HG02870 (cell line): ENCODE measurements at regions not wholly inside any gene's neighbourhood (a gene's known extent, or its start where the extent isn't known, plus 50 kb on each side); places are given as distances from the start of the nearest gene placed in this dataset.
"Not testable (repeated sequence)": the region's sequence is repeated elsewhere in the genome, so short reads cannot be mapped to it uniquely, and the experiment has no call there.

Experiments used
- ATAC-seq: cut with Tn5 transposase; IDR thresholded peaks from one replicate; pipeline ENCODE4 v1.9.1; 2021; ENCODE audit warnings: mild to moderate bottlenecking, moderate library complexity; ENCODE audit not compliant: unreplicated experiment

DNA sequence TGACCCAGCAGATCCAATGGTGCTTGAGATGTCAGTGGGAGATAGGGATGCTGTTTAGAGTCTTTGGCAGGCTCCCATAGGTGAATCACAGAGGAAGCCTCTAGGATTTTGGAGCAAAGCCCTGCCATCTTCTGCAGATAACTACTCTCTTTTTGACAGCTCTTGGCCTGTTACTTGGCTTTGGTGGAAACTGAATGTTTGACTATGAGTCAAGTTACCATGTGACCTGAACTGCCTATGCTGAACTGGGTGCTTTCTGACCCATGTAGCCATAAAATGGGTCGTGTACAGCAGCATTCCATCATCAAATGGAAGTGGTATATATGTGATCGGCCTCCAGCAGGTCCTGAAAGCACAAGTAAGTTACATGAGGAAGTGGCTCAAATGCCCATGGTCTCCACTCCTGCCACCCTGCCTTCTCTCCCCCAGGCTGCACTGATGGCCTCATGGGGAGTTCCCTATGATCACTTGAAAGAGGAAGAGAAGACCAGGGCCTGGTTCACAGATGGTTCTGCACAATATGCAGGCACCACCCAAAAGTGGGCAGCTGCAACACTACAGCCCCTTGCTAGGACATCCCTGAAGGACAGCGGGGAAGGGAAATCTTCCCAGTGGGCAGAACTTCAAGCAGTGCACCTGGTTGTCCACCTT is 105.6 kb upstream of the ZC3H12A start:
- not testable (repeated sequence) for ATAC-seq

DNA sequence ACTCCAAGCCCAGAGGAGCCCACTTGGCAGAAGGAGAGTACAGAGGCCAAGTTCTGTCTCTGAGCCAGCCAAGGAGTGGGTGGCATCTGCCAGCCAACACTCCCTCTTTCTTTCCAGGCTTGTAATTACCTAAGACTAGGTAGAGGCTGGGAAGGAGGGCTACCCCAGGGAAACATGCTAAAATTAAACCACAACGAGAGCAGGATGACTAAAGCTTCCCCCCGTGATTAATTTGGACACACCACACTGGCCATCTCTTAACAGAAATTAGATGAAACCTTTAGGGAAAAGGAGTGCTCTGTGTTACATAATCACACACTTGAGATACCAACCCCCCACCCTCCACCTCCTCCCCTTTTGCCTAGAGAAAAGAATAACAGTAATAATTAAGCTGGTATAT is 102.1 kb upstream of the ZC3H12A start:
- ATAC-seq, result no peak

DNA sequence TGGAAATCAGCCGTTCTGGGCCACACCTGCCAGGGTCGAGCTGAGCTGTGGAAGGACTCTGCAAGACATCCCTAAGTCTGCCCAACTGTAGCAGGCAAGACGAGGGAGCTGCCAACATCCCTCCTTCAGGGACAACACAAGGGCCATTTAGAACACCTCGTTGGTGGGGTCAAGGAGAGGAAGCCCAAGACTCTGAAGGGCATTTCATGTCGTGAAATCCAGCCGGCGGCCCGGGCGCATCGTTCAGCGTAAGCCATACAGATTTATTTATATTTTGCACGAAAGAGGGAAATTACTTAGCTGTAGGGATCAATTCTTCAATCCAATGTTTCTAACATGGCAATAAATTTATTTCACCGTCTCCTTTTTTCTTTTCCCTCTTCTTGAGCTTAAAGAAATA is 101.7 kb upstream of the ZC3H12A start:
- ATAC-seq, result no peak

DNA sequence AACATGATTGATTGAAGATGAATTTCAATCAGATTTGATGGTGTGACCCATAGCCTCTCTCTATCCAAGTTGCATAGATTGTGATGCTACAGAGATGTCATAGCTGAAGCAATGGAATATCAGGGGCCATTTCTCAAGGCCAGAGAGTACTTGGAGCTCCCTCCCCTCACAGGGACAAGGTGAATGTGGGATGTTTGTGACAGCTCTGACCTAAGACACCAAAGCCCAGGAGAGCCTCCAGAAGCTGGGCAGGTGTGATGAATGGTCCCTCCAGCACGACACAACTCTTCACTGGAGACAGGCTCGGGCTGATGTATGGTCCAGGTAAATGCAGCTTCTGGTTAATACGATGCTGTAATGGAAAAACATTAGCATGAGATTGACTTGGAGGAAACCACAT is 101.0 kb upstream of the ZC3H12A start:
- no peak for ATAC-seq

DNA sequence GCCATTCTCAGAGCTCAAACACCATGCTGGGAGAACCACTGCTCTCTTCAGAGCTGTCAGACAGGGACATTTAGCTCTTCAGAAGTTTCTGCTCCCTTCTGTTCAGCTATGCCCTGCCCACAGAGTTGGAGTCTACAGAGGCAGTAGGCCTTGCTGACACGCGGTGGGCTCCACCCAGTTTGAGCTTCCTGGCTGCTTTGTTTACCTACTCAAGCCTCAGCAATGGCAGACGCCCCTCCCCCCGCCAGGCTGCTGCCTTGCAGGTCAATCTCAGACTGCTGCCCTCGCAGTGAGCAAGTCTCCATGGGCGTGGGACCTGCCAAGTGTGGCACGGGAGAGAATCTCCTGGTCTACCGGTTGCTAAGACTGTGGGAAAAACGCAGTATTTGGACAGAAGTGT is 93.8 kb upstream of the ZC3H12A start:
- ATAC-seq, result not testable (repeated sequence)

DNA sequence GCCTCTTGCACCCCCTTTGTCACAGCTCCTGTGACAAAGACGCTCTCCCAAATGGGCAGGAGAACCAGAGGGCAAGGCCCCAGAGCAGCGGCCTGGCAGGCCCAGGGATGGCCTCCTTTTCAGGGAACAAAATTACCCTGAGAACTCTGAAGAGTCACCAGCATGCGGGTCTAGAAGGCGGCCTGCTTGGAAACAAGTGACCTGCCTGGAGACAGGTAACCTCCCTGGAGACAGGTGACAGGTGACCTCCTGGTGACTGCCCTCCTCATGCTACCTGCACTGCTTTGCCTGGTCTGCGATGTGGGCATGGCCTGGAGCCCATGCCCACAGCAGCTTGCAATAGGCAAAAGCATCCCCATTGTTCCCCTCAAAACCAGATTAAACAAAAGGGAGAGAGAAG is 86.5 kb upstream of the ZC3H12A start:
- ATAC-seq, result no peak

DNA sequence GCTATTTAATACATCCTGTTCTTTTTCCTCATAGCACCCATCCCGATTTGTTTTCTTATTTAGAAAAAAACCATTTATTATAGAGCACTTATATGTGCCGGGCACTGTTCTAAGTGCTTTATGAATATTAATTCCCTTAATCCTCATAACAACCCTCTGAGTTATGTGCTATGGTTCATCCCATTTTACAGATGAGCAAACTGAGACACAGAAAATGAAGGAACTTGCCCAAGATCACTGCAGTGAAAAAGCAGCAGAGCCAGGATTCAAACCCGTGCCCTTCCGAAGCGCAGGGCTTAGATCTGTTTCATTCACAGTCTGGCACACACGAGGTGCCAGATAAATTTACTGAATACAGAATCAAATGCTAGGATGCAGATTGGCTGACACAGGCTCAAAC is 85.1 kb upstream of the ZC3H12A start:
- no peak for ATAC-seq

DNA sequence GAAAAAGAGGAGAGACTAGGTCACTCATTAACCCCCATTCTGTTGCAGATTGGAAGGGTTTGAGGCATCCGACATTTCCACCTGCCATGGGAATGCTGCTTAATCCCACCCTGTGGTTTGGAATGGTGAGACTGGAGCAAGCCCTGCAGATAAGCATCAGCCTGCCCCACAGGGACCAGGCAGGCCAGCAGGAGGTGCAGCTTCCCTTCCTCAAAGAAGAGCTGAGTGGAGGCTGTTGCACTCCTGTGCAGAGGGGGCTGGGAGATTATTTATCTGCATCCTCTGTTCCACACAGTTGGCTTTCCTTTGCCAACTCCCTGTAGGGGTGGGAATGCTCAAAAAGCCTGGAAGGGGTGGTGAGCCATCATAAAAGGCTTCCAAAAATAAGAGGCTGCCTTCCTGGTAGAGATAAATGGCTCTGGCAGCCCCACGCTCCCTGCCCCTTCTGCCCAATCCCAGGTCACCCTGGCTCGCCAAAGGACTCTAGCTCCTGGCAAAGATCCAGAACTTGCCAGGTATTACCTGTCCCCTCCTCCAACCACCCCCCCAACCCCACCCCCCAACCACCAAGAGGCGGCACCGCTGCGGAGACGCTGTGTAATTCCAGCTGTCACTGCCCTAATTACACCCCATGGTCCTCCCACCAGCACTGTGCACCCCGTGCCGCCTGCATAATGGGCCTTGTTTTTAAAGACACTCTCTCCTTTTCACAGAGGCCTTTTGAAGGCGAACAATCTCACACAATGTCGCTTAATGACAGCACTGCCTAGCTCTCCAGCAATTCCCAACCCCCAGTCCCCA is 83.0 kb upstream of the ZC3H12A start:
- ATAC-seq, result no peak

DNA sequence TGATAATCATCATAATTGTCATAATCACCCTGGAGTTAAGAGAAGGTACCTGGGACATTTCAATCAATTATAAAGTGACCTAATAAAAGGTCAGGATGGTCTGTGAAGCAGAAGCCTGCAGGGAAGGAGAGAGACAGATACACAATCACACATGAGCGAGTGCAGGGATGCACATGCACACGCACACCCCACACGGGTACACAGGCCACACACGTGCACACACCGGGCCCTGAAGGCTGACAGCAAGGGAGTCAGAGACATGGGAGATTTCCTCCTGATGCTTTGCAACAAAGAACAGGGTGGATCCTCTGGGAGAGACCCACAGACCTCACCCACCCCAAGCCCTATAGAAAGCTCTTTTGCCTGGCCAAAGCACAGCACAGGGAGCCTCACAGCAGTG is 82.3 kb upstream of the ZC3H12A start:
- no peak for ATAC-seq

DNA sequence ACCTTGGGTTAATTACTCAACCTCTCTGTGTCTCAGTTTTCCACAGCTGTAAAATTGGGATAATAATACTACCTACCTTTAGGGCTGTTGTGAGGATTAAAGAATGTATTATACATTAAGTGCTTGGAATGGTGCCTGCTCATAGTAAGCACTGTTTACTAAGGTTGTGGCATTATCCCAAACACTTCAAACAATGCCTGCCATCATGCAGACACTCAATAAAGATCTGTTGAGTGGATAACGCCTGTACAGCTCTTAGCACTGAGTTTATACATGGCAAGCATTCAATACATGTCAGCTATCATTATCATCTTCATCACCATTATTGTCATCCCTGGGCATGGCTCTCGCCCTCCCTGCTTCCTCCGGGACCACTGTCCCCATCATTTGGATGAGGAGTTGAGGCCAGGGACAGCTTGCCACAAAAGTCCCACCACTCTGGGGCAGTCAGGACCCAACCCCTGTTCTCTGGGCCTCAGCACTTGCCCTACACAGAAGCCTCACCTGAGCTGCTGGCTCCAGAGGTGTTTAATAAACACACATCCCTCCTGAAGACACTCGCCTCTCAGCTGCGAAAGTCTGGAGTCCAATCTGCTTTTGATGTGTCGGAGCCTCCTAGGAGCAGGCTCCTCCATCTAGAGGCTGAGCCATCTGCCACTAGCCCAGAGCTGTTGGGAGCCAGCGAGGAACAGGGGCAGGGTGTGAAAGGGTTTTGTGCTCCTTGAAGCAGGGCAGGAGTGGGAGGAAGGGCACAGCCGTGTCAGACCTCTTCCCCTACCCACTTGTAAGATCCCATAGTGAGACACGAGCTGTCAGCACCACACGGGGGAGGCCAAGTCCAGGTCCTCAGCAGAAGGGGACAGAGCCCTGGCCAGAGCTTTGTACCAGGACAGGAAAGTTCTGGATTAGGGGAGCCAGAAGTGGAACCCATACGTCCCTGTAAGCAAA is 80.9 kb upstream of the ZC3H12A start:
- no peak for ATAC-seq

DNA sequence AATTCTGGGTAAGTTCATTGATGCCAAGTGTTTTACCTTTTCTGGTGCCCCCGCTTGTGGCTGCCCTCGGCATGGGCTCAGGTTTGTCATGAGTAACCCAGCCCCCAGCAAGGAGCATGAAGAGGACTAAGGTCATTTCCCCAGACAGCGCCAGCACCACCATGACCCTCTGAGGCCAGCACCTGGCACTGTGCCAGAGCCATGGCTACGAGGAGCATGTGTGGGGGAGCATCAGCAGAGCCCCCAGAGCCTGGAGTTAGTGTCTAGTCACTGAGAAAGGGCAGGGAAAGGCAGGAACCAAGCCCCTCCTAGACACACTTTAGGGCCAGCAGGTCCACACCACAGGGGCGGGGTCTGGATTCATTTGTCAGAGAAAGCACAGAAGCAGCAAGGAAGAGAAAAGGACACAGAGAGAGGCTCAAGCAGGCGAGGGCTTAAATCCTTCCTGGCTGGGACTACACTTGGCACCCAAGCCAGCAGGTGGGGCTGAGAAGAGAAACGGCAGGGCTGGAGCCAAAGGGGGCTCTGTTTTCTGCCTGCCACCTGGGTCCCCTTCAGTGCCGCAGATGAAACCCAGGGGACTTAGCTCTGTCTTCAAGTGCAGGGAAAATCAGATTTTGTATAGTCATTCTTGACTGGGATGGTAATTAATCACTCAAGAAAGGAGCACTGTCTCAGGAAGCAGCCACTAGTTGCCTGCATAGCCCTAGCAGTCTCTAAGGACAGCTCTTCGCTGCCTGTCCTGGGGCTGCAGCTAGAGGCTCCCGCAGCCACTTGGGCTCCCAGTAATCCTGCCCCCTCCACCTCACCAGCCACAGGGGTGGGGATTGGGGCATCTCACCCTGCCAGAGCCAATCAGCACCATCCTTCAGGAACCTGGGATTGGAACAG is 79.6 kb upstream of the ZC3H12A start:
- no peak for ATAC-seq

DNA sequence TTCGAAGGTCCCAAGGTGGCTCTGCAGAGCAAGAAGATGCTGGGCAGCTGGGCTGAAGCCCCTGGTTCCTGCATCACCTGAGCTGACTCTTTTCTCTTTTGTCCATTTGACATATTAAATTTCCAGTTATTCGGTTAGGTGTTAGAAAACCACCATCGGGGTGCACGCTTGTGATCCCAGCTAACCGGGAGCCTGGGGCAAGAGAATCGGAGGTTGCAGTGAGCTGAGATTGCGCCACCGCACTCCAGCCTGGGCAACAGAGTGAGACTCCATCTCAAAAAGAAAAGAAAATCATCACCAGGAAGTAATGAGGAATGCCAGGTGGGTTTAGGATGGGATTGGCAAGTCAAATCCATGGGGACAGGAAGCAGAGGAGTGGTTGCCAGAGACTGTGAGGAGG is 76.3 kb upstream of the ZC3H12A start:
- no peak for ATAC-seq

DNA sequence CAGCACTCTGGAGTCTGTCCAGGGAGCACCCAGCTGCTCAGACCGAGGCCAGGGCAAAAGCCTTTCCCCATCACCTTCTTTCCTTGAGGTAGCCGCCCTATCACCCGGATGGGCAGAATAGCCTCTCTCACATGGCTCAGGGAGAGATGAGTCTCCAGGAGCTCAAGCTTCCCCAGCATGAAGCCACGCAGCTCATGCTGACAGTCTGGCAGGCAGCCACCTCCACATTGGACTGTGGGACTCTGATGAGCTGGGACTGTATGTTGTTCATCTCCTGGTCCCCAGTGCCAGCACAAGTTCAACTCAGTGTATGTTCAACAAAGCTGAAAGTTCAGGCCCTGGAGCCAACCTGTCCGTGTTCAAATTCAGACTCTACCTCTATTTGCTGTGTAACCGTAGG is 75.2 kb upstream of the ZC3H12A start:
- no peak for ATAC-seq

DNA sequence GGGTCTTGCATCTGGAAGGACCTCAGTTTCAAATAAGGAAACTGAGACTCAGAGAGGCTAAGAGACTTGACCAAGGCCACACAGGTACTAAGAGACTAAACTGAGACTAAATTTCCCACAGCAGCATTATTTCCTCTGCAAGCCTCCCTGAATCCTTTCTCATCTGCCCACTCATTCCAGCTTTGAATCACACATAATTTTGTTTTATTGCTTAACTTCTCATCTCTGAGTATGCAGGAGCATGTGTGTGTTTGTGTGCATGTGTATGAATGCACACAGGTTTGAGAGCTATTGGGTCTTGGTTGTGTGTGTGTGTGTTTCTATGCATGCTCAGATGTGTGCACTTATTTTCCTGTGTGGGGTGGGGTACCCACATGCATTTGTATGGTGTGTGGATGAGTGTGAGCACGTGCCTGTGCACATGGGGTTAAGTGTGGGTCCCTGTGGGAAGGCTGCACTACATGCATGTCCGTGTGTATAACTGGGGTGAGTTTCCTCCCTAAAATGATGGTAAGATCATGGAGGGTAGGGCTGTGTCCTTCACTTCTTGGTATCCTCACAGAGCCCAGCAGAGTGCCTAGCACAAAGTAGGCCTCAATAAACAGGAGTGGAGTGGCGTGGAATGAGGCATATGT is 74.4 kb upstream of the ZC3H12A start:
- no peak for ATAC-seq

DNA sequence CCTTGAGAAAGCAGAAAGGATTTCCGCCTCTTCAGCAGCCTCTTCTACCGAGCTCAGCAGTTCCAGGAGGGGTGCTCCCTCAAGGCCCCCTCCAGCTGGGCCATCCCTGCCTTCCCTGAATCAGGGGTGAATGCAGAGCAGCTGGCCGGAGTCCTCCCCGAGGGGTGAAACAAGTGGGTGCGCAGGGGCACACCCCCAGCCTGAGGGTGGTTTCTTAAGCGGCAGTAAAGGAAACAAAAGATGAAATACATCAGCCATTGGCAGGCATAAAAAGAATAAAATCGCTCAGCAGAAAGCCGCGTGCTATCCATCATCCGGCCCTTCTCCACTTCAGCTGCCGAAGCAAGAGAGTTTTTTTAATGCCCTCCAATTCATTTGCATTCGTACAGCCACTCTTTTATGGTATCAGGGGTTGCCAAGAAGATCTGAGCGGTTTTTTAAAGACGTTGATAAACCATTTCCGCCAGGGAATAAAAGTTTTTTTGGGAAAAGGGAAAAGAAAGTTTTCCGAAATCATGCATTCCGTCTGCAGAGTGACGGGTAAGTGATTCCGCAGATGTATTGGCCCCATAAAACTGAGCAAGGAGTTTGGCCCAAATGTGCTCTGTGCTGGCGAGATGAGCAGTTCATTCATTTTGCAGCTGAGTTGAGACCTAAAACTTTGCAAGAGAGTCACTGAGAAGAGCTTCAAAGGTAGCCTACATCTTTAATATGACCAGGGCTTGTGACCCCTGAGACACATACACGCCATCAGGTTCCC is 73.7 kb upstream of the ZC3H12A start:
- ATAC-seq, result no peak

DNA sequence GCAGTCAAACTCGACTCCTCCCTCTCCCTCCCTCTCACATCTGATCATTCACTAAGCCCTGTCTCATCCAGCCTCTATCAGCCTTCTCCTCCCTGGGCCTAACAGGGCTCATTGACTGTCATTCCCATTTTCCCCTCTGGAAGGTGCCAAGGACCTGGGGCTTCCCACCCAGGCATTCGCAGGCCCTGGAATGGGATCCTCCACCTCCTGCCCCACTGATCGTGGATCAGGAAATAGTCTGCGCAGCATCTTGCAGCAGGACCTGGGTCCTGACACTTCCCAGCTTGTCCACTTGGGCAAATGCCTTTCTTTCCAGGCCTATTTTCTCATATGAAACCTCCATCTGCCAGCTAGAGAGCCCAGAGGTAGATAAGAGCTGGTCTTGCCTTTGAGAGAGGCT is 71.2 kb upstream of the ZC3H12A start:
- no peak for ATAC-seq

DNA sequence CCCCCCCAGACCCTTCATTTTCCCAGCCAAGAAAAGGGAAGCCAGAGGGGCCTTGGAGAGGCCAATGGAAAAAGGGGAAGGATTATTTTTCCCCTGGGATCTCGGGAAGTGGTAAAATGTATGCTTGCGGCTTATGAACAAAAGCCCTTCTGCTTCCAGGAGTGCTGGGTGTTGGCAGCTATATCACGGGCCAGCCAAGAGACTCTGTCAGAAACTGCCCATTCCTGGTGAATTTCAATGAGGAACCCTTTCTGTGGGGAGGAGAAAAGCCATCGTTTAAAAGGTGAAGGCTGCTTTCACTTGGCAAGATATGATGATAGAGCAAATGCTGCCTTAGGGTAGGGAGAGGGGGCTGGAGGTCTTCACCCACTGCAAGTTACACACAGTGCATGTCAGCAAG is 69.7 kb upstream of the ZC3H12A start:
- no peak for ATAC-seq

DNA sequence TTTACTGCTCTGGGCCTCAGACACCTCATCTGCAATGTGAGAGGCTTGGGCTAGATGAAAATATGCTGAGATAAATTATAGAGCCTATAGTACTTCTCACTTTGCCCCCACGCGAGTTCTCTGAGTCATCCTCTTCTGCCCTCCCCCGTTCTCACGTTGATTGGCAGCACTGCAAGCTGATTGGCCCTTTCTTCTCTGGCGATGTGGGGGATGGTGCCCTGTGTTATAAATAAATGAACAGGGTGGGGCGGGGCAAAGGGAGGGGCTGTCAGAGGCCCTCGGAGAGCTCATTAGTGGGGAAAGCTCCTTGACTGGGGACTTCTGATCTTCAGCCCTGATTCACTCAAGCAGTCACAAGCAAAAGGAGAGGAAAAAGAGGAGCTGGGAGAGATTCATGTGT is 64.3 kb upstream of the ZC3H12A start:
- no peak for ATAC-seq

DNA sequence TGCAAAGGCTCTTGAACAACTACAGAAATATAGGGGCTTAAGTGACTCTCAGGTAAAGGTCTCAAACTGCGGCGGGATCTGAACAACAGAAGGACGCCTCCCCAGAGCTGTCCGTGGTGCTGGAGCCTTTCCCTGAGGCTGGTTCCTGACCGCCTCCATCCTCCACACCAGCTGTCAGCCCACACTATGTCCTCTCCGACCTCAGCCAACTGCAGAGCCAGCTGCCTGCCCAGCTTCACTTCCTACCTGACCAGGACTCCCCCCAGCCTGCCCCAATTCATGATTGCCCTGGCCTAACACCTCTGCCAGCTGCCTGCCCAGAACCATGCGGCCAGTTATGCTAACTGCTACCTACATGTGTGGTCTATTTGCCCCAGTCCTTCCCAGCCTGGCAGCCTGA is 63.6 kb upstream of the ZC3H12A start:
- no peak for ATAC-seq
